Neural progenitor cell (in vitro differentiated cells): ENCODE measurements at regions not wholly inside any gene's neighbourhood (a gene's known extent, or its start where the extent isn't known, plus 50 kb on each side); places are given as distances from the start of the nearest gene placed in this dataset.

Source experiments
- DNase-seq: peaks from one replicate; pipeline ENCODE4 v3.0.0-alpha.2; 2016; ENCODE audit warnings: low spot score
- H2AFZ ChIP-seq: fragments of 200-600 bp; sonication (generic); replicated peaks from 2 replicates; pipeline ENCODE4 v1.6.1; 2016; ENCODE audit warnings: antibody characterized with exemption
- H3F3A ChIP-seq: fragments of 200-600 bp; sonication (generic); 2 replicates; pipeline ENCODE4 v1.6.1; 2016; ENCODE audit warnings: antibody characterized with exemption, low read depth
- H3K27ac ChIP-seq: fragments of 200-600 bp; sonication (generic); 2 replicates; pipeline ENCODE4 v1.5.1; 2016; ENCODE audit warnings: mild to moderate bottlenecking
- H3K27me3 ChIP-seq: fragments of 200-600 bp; sonication (generic); 2 replicates; pipeline ENCODE4 v1.6.1; 2016; ENCODE audit warnings: mild to moderate bottlenecking, moderate library complexity
- H3K36me3 ChIP-seq: fragments of 200-600 bp; sonication (generic); 2 replicates; pipeline ENCODE4 v1.5.1; 2016
- H3K4me1 ChIP-seq: fragments of 200-600 bp; sonication (generic); 2 replicates; pipeline ENCODE4 v1.6.1; 2016; ENCODE audit warnings: mixed run types
- H3K4me2 ChIP-seq: fragments of 200-600 bp; sonication (generic); 2 replicates; pipeline ENCODE4 v1.6.1; 2016
- H3K4me3 ChIP-seq: fragments of 200-600 bp; sonication (generic); 2 replicates; pipeline ENCODE4 v1.5.1; 2016
- H3K79me2 ChIP-seq: fragments of 200-600 bp; sonication (generic); 2 replicates; pipeline ENCODE4 v1.6.1; 2016; ENCODE audit warnings: low read depth
- H3K9ac ChIP-seq: fragments of 200-600 bp; sonication (generic); 2 replicates; pipeline ENCODE4 v1.6.1; 2016
- H3K9me3 ChIP-seq: fragments of 200-600 bp; sonication (generic); 2 replicates; pipeline ENCODE4 v1.5.1; 2016; ENCODE audit warnings: low read depth
- H4K20me1 ChIP-seq: fragments of 200-600 bp; sonication (generic); 2 replicates; pipeline ENCODE4 v1.6.1; 2016; ENCODE audit warnings: low read depth
- H3K27ac Mint-ChIP-seq: 3 replicates; pipeline ENCODE4 v1.8.0; 2021; ENCODE audit warnings: mixed read lengths
- H3K27me3 Mint-ChIP-seq: 2 replicates; pipeline ENCODE4 v1.8.0; 2022; ENCODE audit warnings: low read depth, mild to moderate bottlenecking, inconsistent platforms, moderate library complexity, mixed read lengths; ENCODE audit not compliant: insufficient read depth
- H3K36me3 Mint-ChIP-seq: 3 replicates; pipeline ENCODE4 v1.8.0; 2021; ENCODE audit warnings: mixed read lengths
- H3K4me1 Mint-ChIP-seq: 3 replicates; pipeline ENCODE4 v1.8.0; 2021; ENCODE audit warnings: mixed read lengths
- H3K4me3 Mint-ChIP-seq: 3 replicates; pipeline ENCODE4 v1.8.0; 2021; ENCODE audit warnings: mild to moderate bottlenecking, moderate library complexity, mixed read lengths
- H3K9me3 Mint-ChIP-seq: 3 replicates; pipeline ENCODE4 v1.8.0; 2020; ENCODE audit warnings: mixed read lengths
- CTCF ChIP-seq: fragments of 200-600 bp; sonication (generic); IDR thresholded peaks from 2 replicates; pipeline ENCODE4 v1.5.1; 2017; ENCODE audit warnings: antibody characterized with exemption, mild to moderate bottlenecking
- EZH2 ChIP-seq: fragments of 200-600 bp; sonication (generic); IDR thresholded peaks from 2 replicates; pipeline ENCODE4 v1.6.1; 2017; ENCODE audit warnings: antibody characterized with exemption, mild to moderate bottlenecking, moderate library complexity
- EZH2phosphoT487 ChIP-seq: fragments of 200-600 bp; sonication (generic); IDR thresholded peaks from 2 replicates; pipeline ENCODE4 v1.6.1; 2017; ENCODE audit warnings: antibody characterized with exemption

DNA sequence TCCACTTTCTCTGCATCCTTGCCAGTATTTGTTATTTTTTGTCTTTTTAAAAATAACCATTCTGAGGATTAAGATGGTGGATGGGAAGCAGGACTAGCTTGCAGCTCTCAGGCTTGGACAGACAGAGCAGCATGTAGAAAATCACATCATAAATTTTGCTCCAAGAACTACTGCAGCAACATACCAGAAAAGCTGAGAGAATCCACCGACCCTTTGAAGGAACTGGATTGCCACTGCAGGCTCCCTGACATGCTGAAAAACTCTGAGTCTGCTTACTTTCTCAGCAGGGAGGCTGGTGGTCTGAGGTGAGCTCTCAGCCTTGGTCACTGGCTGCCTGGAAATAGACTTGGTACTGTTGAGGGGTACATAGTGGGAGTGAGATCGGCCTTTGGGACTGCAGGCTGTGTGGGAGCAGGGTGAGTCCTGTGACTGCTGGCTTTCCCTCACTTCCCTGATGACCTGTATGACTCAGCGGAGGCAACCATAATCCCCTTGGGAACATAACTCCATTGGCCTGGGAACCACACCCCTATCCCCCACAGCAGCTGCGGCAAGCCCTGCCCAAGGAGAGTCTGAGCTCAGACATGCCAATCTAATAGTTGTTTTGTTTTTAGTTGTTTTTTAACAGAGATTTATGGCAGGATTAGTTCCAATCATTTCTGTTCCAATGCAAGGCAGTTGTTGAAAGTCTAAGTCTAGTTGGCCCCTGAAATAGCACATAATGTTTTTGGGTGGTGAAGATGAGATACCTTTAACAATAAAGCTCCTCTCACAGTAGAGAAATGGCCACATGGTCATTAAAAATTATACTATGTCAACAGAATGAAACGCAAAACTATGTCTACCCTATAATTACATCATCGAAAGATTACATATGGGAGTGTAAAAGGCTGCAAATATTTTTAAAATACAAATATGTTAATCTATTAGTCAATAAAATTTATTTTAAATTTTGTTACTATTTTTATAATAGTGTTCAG is 414.2 kb upstream of the CHAC2 start:
- no peaks in the 10 kb centered on the region for H3K36me3 Mint-ChIP-seq
- DNase-seq = peak; percentile 29
- peaks cover 5% of the 10 kb centered on the region for H3K9me3 ChIP-seq

DNA sequence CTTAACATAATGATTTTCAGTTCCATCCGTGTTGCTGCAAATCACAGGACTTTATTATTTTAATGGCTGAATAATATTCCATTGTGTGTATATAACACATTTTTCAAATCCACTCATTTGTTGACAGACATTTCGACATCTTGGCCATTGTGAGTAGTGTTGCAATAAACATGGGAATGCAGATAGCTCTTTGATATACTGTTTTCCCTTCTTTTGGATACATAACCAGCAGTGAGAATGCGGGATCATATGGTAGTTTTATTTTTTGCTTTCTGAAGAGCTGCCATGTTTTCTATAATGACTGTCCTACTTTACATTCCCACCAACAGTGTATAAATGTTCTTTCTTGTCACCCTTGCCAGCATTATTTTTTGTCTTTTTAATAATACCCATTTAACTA is 420.3 kb upstream of the CHAC2 start:
- H3K4me2 ChIP-seq = no peak overlapping the region
- no peaks in the 10 kb centered on the region for H3K27me3 Mint-ChIP-seq

More for the DNA sequence above, 414.2 kb upstream of the CHAC2 start:
- Histone ChIP-seq H3F3A (no peaks in the 10 kb centered on the region), H3K27ac (no peak overlapping the region), H2AFZ (peak overlapping the region; percentile 86), H3K27me3 (no peaks in the 10 kb centered on the region), H3K4me2 (no peak overlapping the region), H3K4me3 (no peak overlapping the region), H3K4me1 (no peaks in the 10 kb centered on the region), H4K20me1 (no peaks in the 10 kb centered on the region), H3K79me2 (no peaks in the 10 kb centered on the region), H3K36me3 (no peaks in the 10 kb centered on the region), H3K9ac (no peak overlapping the region)
- Mint-ChIP-seq H3K9me3 (peaks cover 20% of the 10 kb centered on the region), H3K27ac (no peak overlapping the region), H3K4me1 (no peaks in the 10 kb centered on the region), H3K27me3 (no peaks in the 10 kb centered on the region), H3K4me3 (no peak overlapping the region)
- TF ChIP-seq CTCF = no peak
- no peak for TF ChIP-seq EZH2
- TF ChIP-seq EZH2phosphoT487 = no peak

DNA sequence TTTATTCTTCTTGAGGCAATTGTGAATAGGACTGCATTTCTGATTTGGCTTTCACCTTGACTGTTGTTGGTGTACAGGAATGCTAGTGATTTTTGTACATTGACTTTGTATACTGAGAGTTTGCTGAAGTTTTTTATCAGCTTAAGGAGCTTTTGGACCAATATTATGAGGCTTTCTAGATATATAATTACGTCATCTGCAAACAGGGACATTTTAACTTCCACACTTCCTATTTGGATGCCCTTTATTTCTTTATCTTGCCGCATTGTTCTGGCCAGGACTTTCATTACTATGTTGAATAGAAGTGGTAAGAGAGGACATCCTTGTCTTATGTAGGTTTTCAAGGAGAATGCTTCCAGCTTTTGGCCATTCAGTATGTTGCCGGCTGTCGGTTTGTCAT is 425.4 kb upstream of the CHAC2 start:
- H3K9me3 Mint-ChIP-seq = no peaks in the 10 kb centered on the region
- Histone ChIP-seq H3K9me3 (no peaks in the 10 kb centered on the region), H3K9ac (no peak overlapping the region), H3K36me3 (no peaks in the 10 kb centered on the region), H3K79me2 (no peaks in the 10 kb centered on the region), H3K27ac (no peak overlapping the region), H3K4me3 (no peak overlapping the region), H3K27me3 (no peaks in the 10 kb centered on the region), H3F3A (no peaks in the 10 kb centered on the region), H4K20me1 (no peaks in the 10 kb centered on the region), H3K4me2 (no peak overlapping the region), H3K4me1 (no peaks in the 10 kb centered on the region), H2AFZ (no peak overlapping the region)
- no peak for DNase-seq
- H3K27me3 Mint-ChIP-seq = no peaks in the 10 kb centered on the region
- H3K4me1 Mint-ChIP-seq = no peaks in the 10 kb centered on the region
- TF ChIP-seq EZH2 = no peak
- TF ChIP-seq EZH2phosphoT487 = no peak
- TF ChIP-seq CTCF = no peak
- H3K36me3 Mint-ChIP-seq = no peaks in the 10 kb centered on the region
- no peak overlapping the region for H3K27ac Mint-ChIP-seq
- H3K4me3 Mint-ChIP-seq = no peak overlapping the region

More for the DNA sequence above, 420.3 kb upstream of the CHAC2 start:
- DNase-seq = no peak
- H3K9me3 Mint-ChIP-seq = no peaks in the 10 kb centered on the region
- H2AFZ ChIP-seq = no peak overlapping the region
- H3K4me1 ChIP-seq = no peaks in the 10 kb centered on the region
- H3K27me3 ChIP-seq = no peaks in the 10 kb centered on the region
- no peaks in the 10 kb centered on the region for H3K9me3 ChIP-seq
- H3K27ac Mint-ChIP-seq = no peak overlapping the region
- H3K36me3 ChIP-seq = no peaks in the 10 kb centered on the region
- no peaks in the 10 kb centered on the region for H3K79me2 ChIP-seq
- no peak overlapping the region for H3K4me3 ChIP-seq
- H3K4me3 Mint-ChIP-seq = no peak overlapping the region
- no peak overlapping the region for H3K9ac ChIP-seq
- no peaks in the 10 kb centered on the region for H3K36me3 Mint-ChIP-seq
- H3K27ac ChIP-seq = no peak overlapping the region
- no peaks in the 10 kb centered on the region for H4K20me1 ChIP-seq
- no peaks in the 10 kb centered on the region for H3F3A ChIP-seq
- TF ChIP-seq EZH2phosphoT487 (no peak), CTCF (no peak), EZH2 (no peak)
- H3K4me1 Mint-ChIP-seq = no peaks in the 10 kb centered on the region
